Activated CD8-positive, alpha-beta T cell treated with anti-CD3 and anti-CD28 coated beads for 36 hours (primary cell): ENCODE measurements at regions not wholly inside any gene's neighbourhood (a gene's known extent, or its start where the extent isn't known, plus 50 kb on each side); places are given as distances from the start of the nearest gene placed in this dataset.

Experiments
- ATAC-seq: fragments of 200-7000 bp; cut with Tn5 transposase; one replicate; pipeline ENCODE4 v1.10.0; 2021; ENCODE audit warnings: mild to moderate bottlenecking, moderate library complexity
- CTCF ChIA-PET: fragments of 350-600 bp; sonication (Branson Sonifier 250); formaldehyde crosslinking; loops from one replicate; lab custom pipeline; 2021; ENCODE audit warnings: antibody characterized with exemption; lab: Charles Lee
- POLR2A ChIA-PET: fragments of 350-600 bp; sonication (Branson Sonifier 250); formaldehyde crosslinking; loops from one replicate; lab custom pipeline; 2021; ENCODE audit warnings: antibody characterized with exemption; lab: Charles Lee
- DNase-seq: peaks from one replicate; pipeline ENCODE4 v3.0.0-alpha.2; 2020
- H3K27ac Mint-ChIP-seq: one replicate; pipeline ENCODE4 v1.8.0; 2021; ENCODE audit warnings: mild to moderate bottlenecking, mixed read lengths
- H3K27me3 Mint-ChIP-seq: one replicate; pipeline ENCODE4 v1.8.0; 2021; ENCODE audit warnings: mixed read lengths
- H3K36me3 Mint-ChIP-seq: one replicate; pipeline ENCODE4 v1.8.0; 2021; ENCODE audit warnings: low read depth, mixed read lengths
- H3K4me1 Mint-ChIP-seq: one replicate; pipeline ENCODE4 v1.8.0; 2021; ENCODE audit warnings: low read depth, mixed read lengths
- H3K4me3 Mint-ChIP-seq: one replicate; pipeline ENCODE4 v1.8.0; 2021; ENCODE audit warnings: mild to moderate bottlenecking, moderate library complexity, mixed read lengths
- H3K9me3 Mint-ChIP-seq: one replicate; pipeline ENCODE4 v1.8.0; 2021; ENCODE audit warnings: mixed read lengths
- CTCF ChIP-seq: fragments of 200-600 bp; IDR thresholded peaks from one replicate; pipeline ENCODE4 v1.8.0; 2022; ENCODE audit warnings: antibody characterized with exemption, mild to moderate bottlenecking
- intact Hi-C: fragments of 100-400 bp; cut with micrococcal nuclease; formaldehyde crosslinking; loops from one replicate; pipeline ENCODE4 v1.10.0; 2022

- Mint-ChIP-seq H3K9me3 (no peaks in the 10 kb centered on the region), H3K36me3 (no peaks in the 10 kb centered on the region), H3K4me1 (no peaks in the 10 kb centered on the region), H3K27ac (no peak overlapping the region), H3K27me3 (no peaks in the 10 kb centered on the region), H3K4me3 (no peak overlapping the region)
- POLR2A ChIA-PET: no interaction called here
- TF ChIP-seq CTCF: no peak
- CTCF ChIA-PET: no interaction called here
- no peak for ATAC-seq
- intact Hi-C loops: no loop called here
- no peak for DNase-seq
Observed at GRCh38 chr11:109795234-109795633, 298.0 kb upstream of the ZC3H12C start.

GRCh38 chr11:109796253-109796652, 296.9 kb upstream of the ZC3H12C start:
- Mint-ChIP-seq H3K27ac (no peak overlapping the region), H3K9me3 (no peaks in the 10 kb centered on the region), H3K4me1 (no peaks in the 10 kb centered on the region), H3K36me3 (no peaks in the 10 kb centered on the region), H3K4me3 (no peak overlapping the region), H3K27me3 (no peaks in the 10 kb centered on the region)
- no peak for TF ChIP-seq CTCF
- ATAC-seq (no peak), DNase-seq (no peak)
- CTCF ChIA-PET: no interaction called here
- POLR2A ChIA-PET: no interaction called here
- intact Hi-C loops: no loop called here

GRCh38 chr11:109798521-109798920, 294.7 kb upstream of the ZC3H12C start:
- H3K4me1 Mint-ChIP-seq: no peaks in the 10 kb centered on the region
- POLR2A ChIA-PET: no interaction called here
- CTCF ChIA-PET: no interaction called here
- H3K27me3 Mint-ChIP-seq: no peaks in the 10 kb centered on the region
- no peak overlapping the region for H3K27ac Mint-ChIP-seq
- ATAC-seq: no peak
- no peaks in the 10 kb centered on the region for H3K9me3 Mint-ChIP-seq
- no peaks in the 10 kb centered on the region for H3K36me3 Mint-ChIP-seq
- no peak for TF ChIP-seq CTCF
- intact Hi-C loops: no loop called here
- H3K4me3 Mint-ChIP-seq: no peak overlapping the region
- no peak for DNase-seq

GRCh38 chr11:109799604-109800003, 293.6 kb upstream of the ZC3H12C start:
- POLR2A ChIA-PET: no interaction called here

GRCh38 chr11:109804911-109805310, 288.3 kb upstream of the ZC3H12C start:
- ChIA-PET CTCF (no interaction called here), POLR2A (no interaction called here)
- ATAC-seq (no peak), DNase-seq (no peak)
- Mint-ChIP-seq H3K4me1 (no peaks in the 10 kb centered on the region), H3K27me3 (no peaks in the 10 kb centered on the region), H3K9me3 (no peaks in the 10 kb centered on the region), H3K36me3 (no peaks in the 10 kb centered on the region), H3K27ac (no peak overlapping the region), H3K4me3 (no peak overlapping the region)
- no peak for TF ChIP-seq CTCF
- intact Hi-C loops: no loop called here

More at GRCh38 chr11:109799604-109800003, 293.6 kb upstream of the ZC3H12C start:
- no peaks in the 10 kb centered on the region for H3K9me3 Mint-ChIP-seq
- H3K4me3 Mint-ChIP-seq: no peak overlapping the region
- no peak overlapping the region for H3K27ac Mint-ChIP-seq
- intact Hi-C loops: no loop called here
- no peaks in the 10 kb centered on the region for H3K4me1 Mint-ChIP-seq
- ATAC-seq (no peak), DNase-seq (no peak)
- CTCF ChIA-PET: no interaction called here
- no peak for TF ChIP-seq CTCF
- H3K36me3 Mint-ChIP-seq: no peaks in the 10 kb centered on the region
- no peaks in the 10 kb centered on the region for H3K27me3 Mint-ChIP-seq
